K562 (cell line): ENCODE measurements at regions not wholly inside any gene's neighbourhood (a gene's known extent, or its start where the extent isn't known, plus 50 kb on each side); places are given as distances from the start of the nearest gene placed in this dataset.

Experiments used
- ATAC-seq: fragments of 200-7000 bp; cut with Tn5 transposase; 3 replicates; pipeline ENCODE4 v1.9.1; 2020; ENCODE audit warnings: moderate library complexity
- BruUV-seq: library from RNA; stranded (reverse); fragments of 400-500 nt; replicated peaks from 2 replicates; lab custom pipeline; 2021; lab: Mats Ljungman, UMichigan
- CTCF ChIA-PET: fragments of 300-600 bp; formaldehyde crosslinking; extraction: SDS; loops from one replicate; lab custom pipeline; 2021; ENCODE audit warnings: low intra/inter-chr PET ratio; lab: Yijun Ruan, JAX
- POLR2A ChIA-PET: fragments of 300-600, 350-650 bp; sonication (Branson Sonifier 250); formaldehyde crosslinking; extraction: SDS; loops from one replicate; lab custom pipeline; 2021; ENCODE audit warnings: antibody characterized with exemption, inconsistent platforms; lab: Yijun Ruan, JAX
- DNase-seq, 4 experiments: peaks; one replicate each; pipeline versions ENCODE4 v3.0.0 to v3.0.0-alpha.2; 2011 to 2018; ENCODE audit warnings: low spot score in 3 of 4, mixed read lengths in 3 of 4; ENCODE audit errors: extremely low read depth in 1 of 4
- FAIRE-seq: peaks from 2 replicates; lab custom pipeline; 2011; peaks lifted over from hg19 to GRCh38; lab: Jason Lieb, UNC
- H2AFZ ChIP-seq: 2 replicates; pipeline ENCODE4 v1.6.0; 2011; ENCODE audit warnings: low read depth, low read length, control low read depth, inconsistent platforms
- H3K27ac ChIP-seq: fragments of 200-600 bp; 3 replicates; pipeline ENCODE4 v1.8.0; 2011; ENCODE audit warnings: low read depth, mild to moderate bottlenecking, control low read depth, inconsistent platforms, low read length, moderate library complexity, mixed read lengths; ENCODE audit errors: extremely low read depth
- H3K27me3 ChIP-seq, 2 experiments: fragments of 300-600 bp in 1 of 2; 2 replicates in 1 of 2; 3 replicates in 1 of 2; pipeline versions ENCODE4 v1.6.0 to v1.8.0; 2011; ENCODE audit warnings: inconsistent platforms in 2 of 2, low read length in 2 of 2, mild to moderate bottlenecking in 1 of 2, mixed read lengths in 1 of 2, moderate library complexity in 1 of 2; ENCODE audit not compliant: control insufficient read depth in 2 of 2, insufficient read depth in 2 of 2
- H3K36me3 ChIP-seq: fragments of 300-600 bp; 3 replicates; pipeline ENCODE4 v1.8.0; 2011; ENCODE audit warnings: mild to moderate bottlenecking, low read length, inconsistent platforms; ENCODE audit not compliant: control insufficient read depth, insufficient read depth
- H3K4me1 ChIP-seq, 2 experiments: fragments of 200-600 bp in 1 of 2; replicated peaks in 1 of 2; 2 replicates in 1 of 2; 3 replicates in 1 of 2; pipeline versions ENCODE4 v1.5.1 to v1.8.0; 2011; ENCODE audit warnings: inconsistent platforms in 2 of 2, low read length in 2 of 2, mild to moderate bottlenecking in 1 of 2, mixed read lengths in 1 of 2, moderate library complexity in 1 of 2; ENCODE audit not compliant: control insufficient read depth in 2 of 2, insufficient read depth in 2 of 2
- H3K4me2 ChIP-seq: 2 replicates; pipeline ENCODE4 v1.6.1; 2011; ENCODE audit warnings: low read length, control low read depth, inconsistent platforms, mixed read lengths; ENCODE audit not compliant: insufficient read depth
- H3K4me3 ChIP-seq: fragments of 200-600 bp; sonication (generic), shearing (Covaris generic); 2 replicates; pipeline ENCODE4 v1.5.1; 2016; ENCODE audit warnings: control low read depth, inconsistent platforms
- H3K79me2 ChIP-seq: fragments of 200-600 bp; 3 replicates; pipeline ENCODE4 v1.8.0; 2011; ENCODE audit warnings: low read length, inconsistent platforms; ENCODE audit not compliant: control insufficient read depth, insufficient read depth
- H3K9ac ChIP-seq, 2 experiments: 2 replicates each; pipeline versions ENCODE4 v1.6.0 to v1.6.1; 2011; ENCODE audit warnings: low read depth in 2 of 2, low read length in 2 of 2, control low read depth in 1 of 2, inconsistent platforms in 1 of 2, mild to moderate bottlenecking in 1 of 2, mixed read lengths in 1 of 2; ENCODE audit not compliant: insufficient read depth in 1 of 2
- H3K9me1 ChIP-seq: one replicate; pipeline ENCODE4 v1.6.0; 2011; ENCODE audit warnings: inconsistent platforms, mild to moderate bottlenecking, low read length, moderate library complexity; ENCODE audit not compliant: control insufficient read depth, insufficient read depth
- H3K9me3 ChIP-seq: replicated peaks from 2 replicates; pipeline ENCODE4 v1.5.1; 2011; ENCODE audit warnings: low read depth, low read length, inconsistent platforms; ENCODE audit not compliant: control insufficient read depth, insufficient read depth
- H4K20me1 ChIP-seq: replicated peaks from 2 replicates; pipeline ENCODE4 v1.6.1; 2011; ENCODE audit warnings: low read length, inconsistent platforms, mixed read lengths; ENCODE audit not compliant: control insufficient read depth, insufficient read depth
- GABPB2 ChIP-seq: fragments of 250-450 bp; sonication (Bioruptor Pico); conservative IDR thresholded peaks from 2 replicates; pipeline ENCODE4 v1.5.1; 2021; ENCODE audit warnings: mild to moderate bottlenecking
- TEAD2 ChIP-seq: fragments of 450-650 bp; IDR thresholded peaks from 2 replicates; pipeline ENCODE4 v1.6.1; 2016; ENCODE audit warnings: missing genetic modification characterization, control low read depth, missing compliant biosample characterization
- in situ Hi-C: fragments of 300-500 bp; cut with MboI; formaldehyde crosslinking; loops from 4 replicates; pipeline ENCODE4 v1.15.0; 2018; ENCODE audit warnings: inconsistent platforms, mixed read lengths
- intact Hi-C: fragments of 100-400 bp; cut with micrococcal nuclease; formaldehyde crosslinking; loops from 2 replicates; pipeline ENCODE4 v1.14.2; 2022
- TF ChIP-seq, protein P1 (sequence below), 2 experiments: fragments of 450-650 bp; formaldehyde crosslinking in 1 of 2; IDR thresholded peaks; 2 replicates each; pipeline versions ENCODE4 v1.4.0 to v1.6.1; 2014 to 2020; ENCODE audit warnings: mild to moderate bottlenecking in 2 of 2, borderline replicate concordance in 1 of 2, low read depth in 1 of 2
- TF ChIP-seq, protein P2 (sequence below): IDR thresholded peaks from 2 replicates; pipeline ENCODE4 v1.6.1; 2012; ENCODE audit warnings: low read depth, low read length, improper control_type of control experiment, borderline replicate concordance

DNA sequence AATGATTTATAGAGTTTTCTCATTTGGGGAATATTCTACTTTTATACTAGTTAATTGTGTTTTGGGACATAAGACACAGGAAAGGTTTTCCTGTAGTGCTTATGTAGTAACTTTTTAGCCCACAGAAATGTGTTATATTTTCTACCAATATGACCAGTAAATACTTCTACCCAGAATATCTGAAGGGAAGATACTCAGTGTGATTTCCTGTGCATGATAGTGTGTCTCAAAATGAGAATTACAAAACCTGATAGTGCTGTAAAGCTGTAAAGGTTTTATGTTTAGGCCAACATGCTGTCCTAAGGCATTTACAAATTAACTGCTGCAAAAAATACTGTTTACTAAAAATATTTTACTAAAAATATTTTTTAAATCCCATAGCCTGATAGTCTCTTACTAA lies 126.8 kb downstream of the RXFP2 start (continued):
- TF ChIP-seq, protein P1, sequence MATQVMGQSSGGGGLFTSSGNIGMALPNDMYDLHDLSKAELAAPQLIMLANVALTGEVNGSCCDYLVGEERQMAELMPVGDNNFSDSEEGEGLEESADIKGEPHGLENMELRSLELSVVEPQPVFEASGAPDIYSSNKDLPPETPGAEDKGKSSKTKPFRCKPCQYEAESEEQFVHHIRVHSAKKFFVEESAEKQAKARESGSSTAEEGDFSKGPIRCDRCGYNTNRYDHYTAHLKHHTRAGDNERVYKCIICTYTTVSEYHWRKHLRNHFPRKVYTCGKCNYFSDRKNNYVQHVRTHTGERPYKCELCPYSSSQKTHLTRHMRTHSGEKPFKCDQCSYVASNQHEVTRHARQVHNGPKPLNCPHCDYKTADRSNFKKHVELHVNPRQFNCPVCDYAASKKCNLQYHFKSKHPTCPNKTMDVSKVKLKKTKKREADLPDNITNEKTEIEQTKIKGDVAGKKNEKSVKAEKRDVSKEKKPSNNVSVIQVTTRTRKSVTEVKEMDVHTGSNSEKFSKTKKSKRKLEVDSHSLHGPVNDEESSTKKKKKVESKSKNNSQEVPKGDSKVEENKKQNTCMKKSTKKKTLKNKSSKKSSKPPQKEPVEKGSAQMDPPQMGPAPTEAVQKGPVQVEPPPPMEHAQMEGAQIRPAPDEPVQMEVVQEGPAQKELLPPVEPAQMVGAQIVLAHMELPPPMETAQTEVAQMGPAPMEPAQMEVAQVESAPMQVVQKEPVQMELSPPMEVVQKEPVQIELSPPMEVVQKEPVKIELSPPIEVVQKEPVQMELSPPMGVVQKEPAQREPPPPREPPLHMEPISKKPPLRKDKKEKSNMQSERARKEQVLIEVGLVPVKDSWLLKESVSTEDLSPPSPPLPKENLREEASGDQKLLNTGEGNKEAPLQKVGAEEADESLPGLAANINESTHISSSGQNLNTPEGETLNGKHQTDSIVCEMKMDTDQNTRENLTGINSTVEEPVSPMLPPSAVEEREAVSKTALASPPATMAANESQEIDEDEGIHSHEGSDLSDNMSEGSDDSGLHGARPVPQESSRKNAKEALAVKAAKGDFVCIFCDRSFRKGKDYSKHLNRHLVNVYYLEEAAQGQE (IDR thresholded peaks at IDR 0.05; ENCODE audit: borderline replicate concordance), result no peak
- TF ChIP-seq, protein P1 (CRISPR knock-in tag; IDR thresholded peaks at IDR 0.05; ENCODE audit: low read depth), result no peak

DNA sequence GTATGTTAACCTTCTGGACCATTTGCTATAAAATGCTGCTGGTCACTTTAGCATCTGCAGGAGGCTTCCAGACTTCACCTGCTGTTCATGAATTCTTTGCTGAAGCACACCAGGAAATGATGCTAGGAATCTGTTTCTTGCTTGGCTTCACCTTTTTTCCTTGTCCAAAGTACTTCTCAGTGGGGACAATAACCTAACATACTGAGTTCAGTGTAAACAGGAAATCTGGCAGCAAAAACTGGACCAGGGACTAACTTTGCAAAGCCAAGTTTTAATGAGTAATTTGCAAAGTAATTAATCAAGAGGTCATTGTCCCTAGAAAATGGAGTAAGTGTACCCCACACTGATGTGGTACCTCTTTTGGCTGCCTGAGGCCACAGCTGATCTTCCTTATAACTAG lies 128.4 kb downstream of the RXFP2 start:
- TF ChIP-seq GABPB2 (no peak), TEAD2 (tag) (no peak)
- TF ChIP-seq, protein P2, sequence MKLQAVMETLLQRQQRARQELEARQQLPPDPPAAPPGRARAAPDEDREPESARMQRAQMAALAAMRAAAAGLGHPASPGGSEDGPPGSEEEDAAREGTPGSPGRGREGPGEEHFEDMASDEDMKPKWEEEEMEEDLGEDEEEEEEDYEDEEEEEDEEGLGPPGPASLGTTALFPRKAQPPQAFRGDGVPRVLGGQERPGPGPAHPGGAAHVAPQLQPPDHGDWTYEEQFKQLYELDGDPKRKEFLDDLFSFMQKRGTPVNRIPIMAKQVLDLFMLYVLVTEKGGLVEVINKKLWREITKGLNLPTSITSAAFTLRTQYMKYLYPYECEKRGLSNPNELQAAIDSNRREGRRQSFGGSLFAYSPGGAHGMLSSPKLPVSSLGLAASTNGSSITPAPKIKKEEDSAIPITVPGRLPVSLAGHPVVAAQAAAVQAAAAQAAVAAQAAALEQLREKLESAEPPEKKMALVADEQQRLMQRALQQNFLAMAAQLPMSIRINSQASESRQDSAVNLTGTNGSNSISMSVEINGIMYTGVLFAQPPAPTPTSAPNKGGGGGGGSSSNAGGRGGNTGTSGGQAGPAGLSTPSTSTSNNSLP, result no peak
- ATAC-seq (no peak), DNase-seq (no peak), FAIRE-seq (no peak)
- BruUV-seq, result no TSS peak
- Histone ChIP-seq H2AFZ (no peak overlapping the region), H3K9ac (no peak overlapping the region), H3K36me3 (no peaks in the 10 kb centered on the region), H3K4me1 (no peaks in the 10 kb centered on the region), H3K9me1 (no peaks in the 10 kb centered on the region), H3K27me3 (no peaks in the 10 kb centered on the region), H4K20me1 (no peaks in the 10 kb centered on the region), H3K27ac (no peak overlapping the region), H3K9me3 (no peaks in the 10 kb centered on the region), H3K79me2 (no peaks in the 10 kb centered on the region), H3K4me2 (no peak overlapping the region), H3K4me3 (no peak overlapping the region)
- in situ Hi-C loops (no loop called here), intact Hi-C loops (no loop called here)
- ChIA-PET CTCF (no interaction called here), POLR2A (no interaction called here)
